RWPE2 (cell line): ENCODE measurements at regions not wholly inside any gene's neighbourhood (a gene's known extent, or its start where the extent isn't known, plus 50 kb on each side); places are given as distances from the start of the nearest gene placed in this dataset.

Experiments
- ATAC-seq: fragments of 200-7000 bp; cut with Tn5 transposase; 3 replicates; pipeline ENCODE4 v1.9.1; 2021; ENCODE audit warnings: low read depth
- DNase-seq: peaks from one replicate; pipeline ENCODE4 v3.0.0-alpha.2; 2020; ENCODE audit warnings: low spot score
- H3K27ac ChIP-seq: fragments of 450-650 bp; 2 replicates; pipeline ENCODE4 v1.5.1; 2017; ENCODE audit warnings: mild to moderate bottlenecking; ENCODE audit not compliant: poor library complexity, severe bottlenecking
- H3K27me3 ChIP-seq: fragments of 250-450 bp; sonication (Bioruptor Pico); 2 replicates; pipeline ENCODE4 v1.5.1; 2021; ENCODE audit warnings: mild to moderate bottlenecking, moderate library complexity; ENCODE audit not compliant: insufficient read depth, poor library complexity, severe bottlenecking
- H3K36me3 ChIP-seq: fragments of 250-450 bp; sonication (Bioruptor Pico); 2 replicates; pipeline ENCODE4 v1.5.1; 2020; ENCODE audit warnings: low read depth, mild to moderate bottlenecking, moderate library complexity
- H3K4me1 ChIP-seq: fragments of 250-450 bp; sonication (Bioruptor Pico); 2 replicates; pipeline ENCODE4 v1.5.1; 2021; ENCODE audit warnings: mild to moderate bottlenecking, moderate library complexity; ENCODE audit not compliant: insufficient read depth, poor library complexity, severe bottlenecking
- H3K4me3 ChIP-seq: fragments of 250-450 bp; sonication (Bioruptor Pico); 2 replicates; pipeline ENCODE4 v1.5.1; 2021; ENCODE audit warnings: mild to moderate bottlenecking, moderate library complexity; ENCODE audit not compliant: severe bottlenecking
- H3K9me3 ChIP-seq: fragments of 250-450 bp; sonication (Bioruptor Pico); 2 replicates; pipeline ENCODE4 v1.5.1; 2021; ENCODE audit warnings: mild to moderate bottlenecking, moderate library complexity; ENCODE audit not compliant: severe bottlenecking
- CTCF ChIP-seq: fragments of 450-650 bp; IDR thresholded peaks from one replicate; pipeline ENCODE4 v1.5.1; 2017; ENCODE audit warnings: mild to moderate bottlenecking, moderate library complexity; ENCODE audit not compliant: poor library complexity, severe bottlenecking

GRCh38 chr2:236991874-236992273, 93.8 kb upstream of the COPS8 start:
- no peak for TF ChIP-seq CTCF
- Histone ChIP-seq H3K4me3 (no peak overlapping the region), H3K36me3 (no peaks in the 10 kb centered on the region), H3K27me3 (no peaks in the 10 kb centered on the region), H3K9me3 (no peaks in the 10 kb centered on the region), H3K4me1 (no peaks in the 10 kb centered on the region), H3K27ac (no peak overlapping the region)
- ATAC-seq (no peak), DNase-seq (no peak)

GRCh38 chr2:236993286-236993685, 92.4 kb upstream of the COPS8 start:
- H3K36me3 ChIP-seq, result no peaks in the 10 kb centered on the region
- DNase-seq (no peak), ATAC-seq (no peak)
- no peak for TF ChIP-seq CTCF
- no peaks in the 10 kb centered on the region for H3K27me3 ChIP-seq
- H3K27ac ChIP-seq, result no peak overlapping the region
- H3K4me1 ChIP-seq, result peaks cover 5% of the 10 kb centered on the region
- no peaks in the 10 kb centered on the region for H3K9me3 ChIP-seq
- H3K4me3 ChIP-seq, result no peak overlapping the region

GRCh38 chr2:236994361-236994760, 91.3 kb upstream of the COPS8 start:
- H3K27ac ChIP-seq, result no peak overlapping the region
- TF ChIP-seq CTCF, result no peak

GRCh38 chr2:236997069-236997715, 88.5 kb upstream of the COPS8 start:
- no peaks in the 10 kb centered on the region for H3K9me3 ChIP-seq
- no peaks in the 10 kb centered on the region for H3K36me3 ChIP-seq
- no peak overlapping the region for H3K27ac ChIP-seq
- ATAC-seq (no peak), DNase-seq (no peak)
- no peak for TF ChIP-seq CTCF
- H3K27me3 ChIP-seq, result no peaks in the 10 kb centered on the region
- H3K4me1 ChIP-seq, result peaks cover 8% of the 10 kb centered on the region
- H3K4me3 ChIP-seq, result no peak overlapping the region

More at GRCh38 chr2:236994361-236994760, 91.3 kb upstream of the COPS8 start:
- no peak for ATAC-seq
- Histone ChIP-seq H3K9me3 (no peaks in the 10 kb centered on the region), H3K27me3 (no peaks in the 10 kb centered on the region), H3K4me3 (no peak overlapping the region), H3K4me1 (peaks cover 8% of the 10 kb centered on the region), H3K36me3 (no peaks in the 10 kb centered on the region)
- no peak for DNase-seq

GRCh38 chr2:236998236-236998635, 87.5 kb upstream of the COPS8 start:
- no peak overlapping the region for H3K4me3 ChIP-seq
- ATAC-seq, result no peak
- no peaks in the 10 kb centered on the region for H3K9me3 ChIP-seq
- no peaks in the 10 kb centered on the region for H3K27me3 ChIP-seq
- no peak overlapping the region for H3K27ac ChIP-seq
- peaks cover 8% of the 10 kb centered on the region for H3K4me1 ChIP-seq
- DNase-seq, result no peak
- no peak for TF ChIP-seq CTCF
- no peaks in the 10 kb centered on the region for H3K36me3 ChIP-seq
